GM23338 (cell line): ENCODE measurements at regions not wholly inside any gene's neighbourhood (a gene's known extent, or its start where the extent isn't known, plus 50 kb on each side); places are given as distances from the start of the nearest gene placed in this dataset.

ENCODE experiments used
- ATAC-seq: fragments of 200-7000 bp; cut with Tn5 transposase; 3 replicates; pipeline ENCODE4 v1.9.1; 2020
- DNase-seq: peaks from one replicate; pipeline ENCODE4 v3.0.0-alpha.2; 2015; ENCODE audit warnings: low spot score
- H2AFZ ChIP-seq: fragments of 200-600 bp; sonication (generic); 2 replicates; pipeline ENCODE4 v1.8.0; 2016; ENCODE audit warnings: antibody characterized with exemption, mild to moderate bottlenecking, moderate library complexity
- H3F3A ChIP-seq: fragments of 200-600 bp; sonication (generic); replicated peaks from 2 replicates; pipeline ENCODE4 v1.8.0; 2017; ENCODE audit warnings: antibody characterized with exemption, mixed run types, low read depth
- H3K27ac ChIP-seq: fragments of 200-600 bp; sonication (generic); 2 replicates; pipeline ENCODE4 v1.6.1; 2016; ENCODE audit warnings: low read depth
- H3K27me3 ChIP-seq: fragments of 200-600 bp; sonication (generic); 2 replicates; pipeline ENCODE4 v1.8.0; 2016; ENCODE audit warnings: mild to moderate bottlenecking, mixed run types, moderate library complexity; ENCODE audit not compliant: insufficient read depth
- H3K36me3 ChIP-seq: fragments of 200-600 bp; sonication (generic); 2 replicates; pipeline ENCODE4 v1.8.0; 2016; ENCODE audit warnings: mild to moderate bottlenecking; ENCODE audit not compliant: insufficient read depth
- H3K4me1 ChIP-seq: fragments of 200-600 bp; sonication (generic); 2 replicates; pipeline ENCODE4 v1.8.0; 2016; ENCODE audit warnings: mild to moderate bottlenecking, moderate library complexity; ENCODE audit not compliant: insufficient read depth
- H3K4me2 ChIP-seq: fragments of 200-600 bp; sonication (generic); 2 replicates; pipeline ENCODE4 v1.7.1; 2017; ENCODE audit warnings: mixed run types
- H3K4me3 ChIP-seq: fragments of 200-600 bp; sonication (generic); 2 replicates; pipeline ENCODE4 v1.6.1; 2016; ENCODE audit warnings: mixed run types
- H3K79me2 ChIP-seq: fragments of 200-600 bp; sonication (generic); replicated peaks from 2 replicates; pipeline ENCODE4 v1.8.0; 2017; ENCODE audit warnings: mild to moderate bottlenecking; ENCODE audit not compliant: insufficient read depth
- H3K9me2 ChIP-seq: fragments of 200-600 bp; sonication (generic); 2 replicates; pipeline ENCODE4 v1.8.0; 2017; ENCODE audit not compliant: insufficient read depth
- H4K20me1 ChIP-seq: fragments of 200-600 bp; sonication (generic); replicated peaks from 2 replicates; pipeline ENCODE4 v1.8.0; 2017; ENCODE audit warnings: mild to moderate bottlenecking; ENCODE audit not compliant: insufficient read depth
- H3K27ac Mint-ChIP-seq: 2 replicates; pipeline ENCODE4 v1.8.0; 2020; ENCODE audit warnings: inconsistent platforms, mild to moderate bottlenecking, moderate library complexity, mixed read lengths
- H3K27me3 Mint-ChIP-seq: 3 replicates; pipeline ENCODE4 v1.8.0; 2022; ENCODE audit warnings: low read depth, mild to moderate bottlenecking, moderate library complexity, mixed read lengths, inconsistent platforms; ENCODE audit not compliant: insufficient read depth, poor library complexity
- H3K36me3 Mint-ChIP-seq: 3 replicates; pipeline ENCODE4 v1.8.0; 2021; ENCODE audit warnings: low read depth, mild to moderate bottlenecking, inconsistent platforms, moderate library complexity, mixed read lengths
- H3K4me1 Mint-ChIP-seq: 3 replicates; pipeline ENCODE4 v1.8.0; 2020; ENCODE audit warnings: mild to moderate bottlenecking, inconsistent platforms, mixed read lengths
- H3K4me3 Mint-ChIP-seq: 3 replicates; pipeline ENCODE4 v1.8.0; 2021; ENCODE audit warnings: moderate library complexity, mild to moderate bottlenecking, inconsistent platforms, mixed read lengths
- H3K9me3 Mint-ChIP-seq: 3 replicates; pipeline ENCODE4 v1.8.0; 2020; ENCODE audit warnings: moderate library complexity, mild to moderate bottlenecking, inconsistent platforms, mixed read lengths
- CREB1 ChIP-seq: fragments of 250-450 bp; sonication (Bioruptor Pico); IDR thresholded peaks from 2 replicates; pipeline ENCODE4 v1.5.0; 2020; ENCODE audit warnings: low read depth, mild to moderate bottlenecking, moderate library complexity
- ETS1 ChIP-seq: IDR thresholded peaks from 2 replicates; pipeline ENCODE4 v1.6.1; 2016; ENCODE audit warnings: antibody characterized with exemption
- EZH2 ChIP-seq: fragments of 200-600 bp; sonication (generic); IDR thresholded peaks from one replicate; pipeline ENCODE4 v1.8.0; 2017; ENCODE audit warnings: antibody characterized with exemption, mild to moderate bottlenecking, low read depth; ENCODE audit not compliant: unreplicated experiment
- EZH2phosphoT487 ChIP-seq: fragments of 200-600 bp; sonication (generic); IDR thresholded peaks from one replicate; pipeline ENCODE4 v1.8.1; 2018; ENCODE audit warnings: antibody characterized with exemption; ENCODE audit not compliant: unreplicated experiment
- REST ChIP-seq: IDR thresholded peaks from one replicate; pipeline ENCODE4 v1.6.1; 2018; ENCODE audit warnings: antibody characterized with exemption; ENCODE audit not compliant: unreplicated experiment
- ZNF114 ChIP-seq: fragments of 250-450 bp; sonication (Bioruptor Pico); IDR thresholded peaks from 2 replicates; pipeline ENCODE4 v1.5.0; 2020; ENCODE audit warnings: mild to moderate bottlenecking, moderate library complexity
- TF ChIP-seq, protein P1 (sequence below), 2 experiments: fragments of 200-600 bp in 1 of 2; sonication (generic) in 1 of 2; conservative IDR thresholded peaks; 2 replicates each; pipeline versions ENCODE4 v1.5.1 to v1.6.1; 2016 to 2017; ENCODE audit warnings: antibody characterized with exemption in 2 of 2, low read depth in 2 of 2, mild to moderate bottlenecking in 2 of 2, moderate library complexity in 1 of 2
- TF ChIP-seq, protein P2 (sequence below): fragments of 250-450 bp; sonication (Bioruptor Pico); IDR thresholded peaks from 2 replicates; pipeline ENCODE4 v1.5.0; 2020; ENCODE audit warnings: mild to moderate bottlenecking, moderate library complexity

DNA sequence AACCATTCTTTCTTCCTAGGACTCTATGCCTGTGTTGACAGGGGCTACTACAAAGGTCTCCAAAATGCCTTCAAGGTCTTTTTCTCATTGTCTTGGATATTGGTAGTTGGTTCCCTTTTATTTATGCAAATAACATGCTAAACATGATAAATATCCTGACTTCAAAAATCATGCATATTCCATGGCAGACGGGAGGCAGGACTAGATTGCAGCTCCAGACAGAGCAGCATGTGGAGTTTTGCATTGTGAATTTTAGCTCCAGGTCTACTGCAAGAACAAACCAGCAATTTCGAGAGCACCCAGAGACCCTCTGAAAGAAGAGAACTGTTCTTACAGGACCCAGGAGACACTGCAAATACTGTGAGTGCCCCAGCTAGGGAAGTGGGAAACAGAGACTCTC, 254.9 kb downstream of the RCHY1 start:
- Mint-ChIP-seq H3K27me3 (peaks cover 8% of the 10 kb centered on the region), H3K9me3 (no peaks in the 10 kb centered on the region; the same call in 2 of the 3 replicates), H3K27ac (no peak overlapping the region), H3K4me1 (peaks cover 7% of the 10 kb centered on the region), H3K36me3 (no peaks in the 10 kb centered on the region), H3K4me3 (no peak overlapping the region)
- no peaks in the 10 kb centered on the region for H3K79me2 ChIP-seq
- no peak overlapping the region for H3K4me3 ChIP-seq
- no peak for DNase-seq
- H3K36me3 ChIP-seq = no peaks in the 10 kb centered on the region
- ATAC-seq = no peak
- no peak for TF ChIP-seq ETS1
- TF ChIP-seq, protein P1, sequence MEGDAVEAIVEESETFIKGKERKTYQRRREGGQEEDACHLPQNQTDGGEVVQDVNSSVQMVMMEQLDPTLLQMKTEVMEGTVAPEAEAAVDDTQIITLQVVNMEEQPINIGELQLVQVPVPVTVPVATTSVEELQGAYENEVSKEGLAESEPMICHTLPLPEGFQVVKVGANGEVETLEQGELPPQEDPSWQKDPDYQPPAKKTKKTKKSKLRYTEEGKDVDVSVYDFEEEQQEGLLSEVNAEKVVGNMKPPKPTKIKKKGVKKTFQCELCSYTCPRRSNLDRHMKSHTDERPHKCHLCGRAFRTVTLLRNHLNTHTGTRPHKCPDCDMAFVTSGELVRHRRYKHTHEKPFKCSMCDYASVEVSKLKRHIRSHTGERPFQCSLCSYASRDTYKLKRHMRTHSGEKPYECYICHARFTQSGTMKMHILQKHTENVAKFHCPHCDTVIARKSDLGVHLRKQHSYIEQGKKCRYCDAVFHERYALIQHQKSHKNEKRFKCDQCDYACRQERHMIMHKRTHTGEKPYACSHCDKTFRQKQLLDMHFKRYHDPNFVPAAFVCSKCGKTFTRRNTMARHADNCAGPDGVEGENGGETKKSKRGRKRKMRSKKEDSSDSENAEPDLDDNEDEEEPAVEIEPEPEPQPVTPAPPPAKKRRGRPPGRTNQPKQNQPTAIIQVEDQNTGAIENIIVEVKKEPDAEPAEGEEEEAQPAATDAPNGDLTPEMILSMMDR (conservative IDR thresholded peaks at IDR 0.05; ENCODE audit: low read depth in 2 of 2) = no peak
- TF ChIP-seq EZH2 = no peak
- TF ChIP-seq, protein P2, sequence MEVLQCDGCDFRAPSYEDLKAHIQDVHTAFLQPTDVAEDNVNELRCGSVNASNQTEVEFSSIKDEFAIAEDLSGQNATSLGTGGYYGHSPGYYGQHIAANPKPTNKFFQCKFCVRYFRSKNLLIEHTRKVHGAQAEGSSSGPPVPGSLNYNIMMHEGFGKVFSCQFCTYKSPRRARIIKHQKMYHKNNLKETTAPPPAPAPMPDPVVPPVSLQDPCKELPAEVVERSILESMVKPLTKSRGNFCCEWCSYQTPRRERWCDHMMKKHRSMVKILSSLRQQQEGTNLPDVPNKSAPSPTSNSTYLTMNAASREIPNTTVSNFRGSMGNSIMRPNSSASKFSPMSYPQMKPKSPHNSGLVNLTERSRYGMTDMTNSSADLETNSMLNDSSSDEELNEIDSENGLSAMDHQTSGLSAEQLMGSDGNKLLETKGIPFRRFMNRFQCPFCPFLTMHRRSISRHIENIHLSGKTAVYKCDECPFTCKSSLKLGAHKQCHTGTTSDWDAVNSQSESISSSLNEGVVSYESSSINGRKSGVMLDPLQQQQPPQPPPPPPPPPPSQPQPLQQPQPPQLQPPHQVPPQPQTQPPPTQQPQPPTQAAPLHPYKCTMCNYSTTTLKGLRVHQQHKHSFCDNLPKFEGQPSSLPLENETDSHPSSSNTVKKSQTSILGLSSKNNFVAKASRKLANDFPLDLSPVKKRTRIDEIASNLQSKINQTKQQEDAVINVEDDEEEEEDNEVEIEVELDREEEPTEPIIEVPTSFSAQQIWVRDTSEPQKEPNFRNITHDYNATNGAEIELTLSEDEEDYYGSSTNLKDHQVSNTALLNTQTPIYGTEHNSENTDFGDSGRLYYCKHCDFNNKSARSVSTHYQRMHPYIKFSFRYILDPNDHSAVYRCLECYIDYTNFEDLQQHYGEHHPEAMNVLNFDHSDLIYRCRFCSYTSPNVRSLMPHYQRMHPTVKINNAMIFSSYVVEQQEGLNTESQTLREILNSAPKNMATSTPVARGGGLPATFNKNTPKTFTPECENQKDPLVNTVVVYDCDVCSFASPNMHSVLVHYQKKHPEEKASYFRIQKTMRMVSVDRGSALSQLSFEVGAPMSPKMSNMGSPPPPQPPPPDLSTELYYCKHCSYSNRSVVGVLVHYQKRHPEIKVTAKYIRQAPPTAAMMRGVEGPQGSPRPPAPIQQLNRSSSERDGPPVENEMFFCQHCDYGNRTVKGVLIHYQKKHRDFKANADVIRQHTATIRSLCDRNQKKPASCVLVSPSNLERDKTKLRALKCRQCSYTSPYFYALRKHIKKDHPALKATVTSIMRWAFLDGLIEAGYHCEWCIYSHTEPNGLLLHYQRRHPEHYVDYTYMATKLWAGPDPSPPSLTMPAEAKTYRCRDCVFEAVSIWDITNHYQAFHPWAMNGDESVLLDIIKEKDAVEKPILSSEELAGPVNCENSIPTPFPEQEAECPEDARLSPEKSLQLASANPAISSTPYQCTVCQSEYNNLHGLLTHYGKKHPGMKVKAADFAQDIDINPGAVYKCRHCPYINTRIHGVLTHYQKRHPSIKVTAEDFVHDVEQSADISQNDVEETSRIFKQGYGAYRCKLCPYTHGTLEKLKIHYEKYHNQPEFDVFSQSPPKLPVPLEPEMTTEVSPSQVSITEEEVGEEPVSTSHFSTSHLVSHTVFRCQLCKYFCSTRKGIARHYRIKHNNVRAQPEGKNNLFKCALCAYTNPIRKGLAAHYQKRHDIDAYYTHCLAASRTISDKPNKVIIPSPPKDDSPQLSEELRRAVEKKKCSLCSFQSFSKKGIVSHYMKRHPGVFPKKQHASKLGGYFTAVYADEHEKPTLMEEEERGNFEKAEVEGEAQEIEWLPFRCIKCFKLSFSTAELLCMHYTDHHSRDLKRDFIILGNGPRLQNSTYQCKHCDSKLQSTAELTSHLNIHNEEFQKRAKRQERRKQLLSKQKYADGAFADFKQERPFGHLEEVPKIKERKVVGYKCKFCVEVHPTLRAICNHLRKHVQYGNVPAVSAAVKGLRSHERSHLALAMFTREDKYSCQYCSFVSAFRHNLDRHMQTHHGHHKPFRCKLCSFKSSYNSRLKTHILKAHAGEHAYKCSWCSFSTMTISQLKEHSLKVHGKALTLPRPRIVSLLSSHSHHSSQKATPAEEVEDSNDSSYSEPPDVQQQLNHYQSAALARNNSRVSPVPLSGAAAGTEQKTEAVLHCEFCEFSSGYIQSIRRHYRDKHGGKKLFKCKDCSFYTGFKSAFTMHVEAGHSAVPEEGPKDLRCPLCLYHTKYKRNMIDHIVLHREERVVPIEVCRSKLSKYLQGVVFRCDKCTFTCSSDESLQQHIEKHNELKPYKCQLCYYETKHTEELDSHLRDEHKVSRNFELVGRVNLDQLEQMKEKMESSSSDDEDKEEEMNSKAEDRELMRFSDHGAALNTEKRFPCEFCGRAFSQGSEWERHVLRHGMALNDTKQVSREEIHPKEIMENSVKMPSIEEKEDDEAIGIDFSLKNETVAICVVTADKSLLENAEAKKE (CRISPR knock-in tag) = no peak
- no peak for TF ChIP-seq CREB1 (CRISPR knock-in tag)
- TF ChIP-seq EZH2phosphoT487 = no peak
- no peak for TF ChIP-seq REST
- TF ChIP-seq ZNF114 = no peak
- H4K20me1 ChIP-seq = no peaks in the 10 kb centered on the region
- no peaks in the 10 kb centered on the region for H3F3A ChIP-seq
- no peak overlapping the region for H3K27ac ChIP-seq
- no peaks in the 10 kb centered on the region for H3K4me1 ChIP-seq
- 0 out of 2 replicates have a peak, but pooled peaks cover 6% of the 10 kb centered on the region for H3K9me2 ChIP-seq
- H3K4me2 ChIP-seq = no peak overlapping the region
- H3K27me3 ChIP-seq = no peaks in the 10 kb centered on the region
- 0 out of 2 replicates have a peak overlapping the region, but pooled peaks have one; percentile 52 for H2AFZ ChIP-seq
